Peyer's patch (tissue), 4 donors: ENCODE measurements at regions not wholly inside any gene's neighbourhood (a gene's known extent, or its start where the extent isn't known, plus 50 kb on each side); places are given as distances from the start of the nearest gene placed in this dataset.

Experiments
- POLR2A ChIP-seq, 2 donors: fragments of 450-650 bp; IDR thresholded peaks; one replicate each; pipeline ENCODE4 v1.5.1; 2017; ENCODE audit warnings: antibody characterized with exemption in 2 of 2, mild to moderate bottlenecking in 2 of 2, moderate library complexity in 2 of 2
- TF ChIP-seq, protein P1 (sequence below), 6 experiments: fragments of 450-650 bp in 4 of 6; fragments of 200-600 bp in 2 of 6; sonication (generic) in 1 of 6; IDR thresholded peaks; one replicate each; pipeline ENCODE4 v1.5.1; 2017 to 2019; ENCODE audit warnings: antibody characterized with exemption in 6 of 6, mild to moderate bottlenecking in 3 of 6, moderate library complexity in 1 of 6

DNA sequence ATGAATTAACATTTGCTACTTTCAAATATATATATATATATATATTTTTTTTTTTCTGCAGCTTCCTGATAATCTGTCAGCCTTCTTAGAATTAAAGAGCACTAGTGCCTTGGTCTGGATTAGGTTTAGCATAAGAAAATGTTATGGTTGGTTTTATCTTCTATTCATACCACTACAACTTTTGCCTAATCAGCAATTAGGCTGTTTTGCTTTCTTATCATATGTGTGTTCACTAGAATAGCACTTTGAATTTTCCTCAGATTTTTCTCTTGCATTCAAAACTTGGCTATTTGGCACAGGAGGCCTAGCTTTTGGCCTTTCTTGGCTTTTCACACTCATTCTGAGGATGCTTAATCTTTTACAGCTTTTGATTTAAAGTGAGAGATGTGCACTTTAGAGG is 1468.1 kb downstream of the PCDH9 start:
- TF ChIP-seq, protein P1, sequence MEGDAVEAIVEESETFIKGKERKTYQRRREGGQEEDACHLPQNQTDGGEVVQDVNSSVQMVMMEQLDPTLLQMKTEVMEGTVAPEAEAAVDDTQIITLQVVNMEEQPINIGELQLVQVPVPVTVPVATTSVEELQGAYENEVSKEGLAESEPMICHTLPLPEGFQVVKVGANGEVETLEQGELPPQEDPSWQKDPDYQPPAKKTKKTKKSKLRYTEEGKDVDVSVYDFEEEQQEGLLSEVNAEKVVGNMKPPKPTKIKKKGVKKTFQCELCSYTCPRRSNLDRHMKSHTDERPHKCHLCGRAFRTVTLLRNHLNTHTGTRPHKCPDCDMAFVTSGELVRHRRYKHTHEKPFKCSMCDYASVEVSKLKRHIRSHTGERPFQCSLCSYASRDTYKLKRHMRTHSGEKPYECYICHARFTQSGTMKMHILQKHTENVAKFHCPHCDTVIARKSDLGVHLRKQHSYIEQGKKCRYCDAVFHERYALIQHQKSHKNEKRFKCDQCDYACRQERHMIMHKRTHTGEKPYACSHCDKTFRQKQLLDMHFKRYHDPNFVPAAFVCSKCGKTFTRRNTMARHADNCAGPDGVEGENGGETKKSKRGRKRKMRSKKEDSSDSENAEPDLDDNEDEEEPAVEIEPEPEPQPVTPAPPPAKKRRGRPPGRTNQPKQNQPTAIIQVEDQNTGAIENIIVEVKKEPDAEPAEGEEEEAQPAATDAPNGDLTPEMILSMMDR (IDR thresholded peaks at IDR 0.05) = no peak
- TF ChIP-seq POLR2A (IDR thresholded peaks at IDR 0.05) = no peak
